ENCODE measurements at regions not wholly inside any gene's neighbourhood (a gene's known extent, or its start where the extent isn't known, plus 50 kb on each side); places are given as distances from the start of the nearest gene placed in this dataset.

- DNase-seq = no peak
Observed at GRCh38 chr11:28962502-28962901, 854.3 kb downstream of the METTL15 start.

GRCh38 chr11:28961726-28962125 is 853.5 kb downstream of the METTL15 start:
- DNase-seq = no peak

GRCh38 chr11:28956446-28956845 is 848.3 kb downstream of the METTL15 start:
- DNase-seq = no peak

- no peak for DNase-seq
Observed at GRCh38 chr11:28951191-28951590, 843.0 kb downstream of the METTL15 start.

GRCh38 chr11:28939381-28939780 is 831.2 kb downstream of the METTL15 start:
- DNase-seq = no peak

- no peak for DNase-seq
Observed at GRCh38 chr11:28938091-28938490, 829.9 kb downstream of the METTL15 start.

- no peak for DNase-seq
Observed at GRCh38 chr11:28932940-28933339, 824.8 kb downstream of the METTL15 start.

GRCh38 chr11:28924004-28924403 is 815.8 kb downstream of the METTL15 start:
- no peak for DNase-seq

GRCh38 chr11:28922386-28922981 is 814.3 kb downstream of the METTL15 start:
- no peak for DNase-seq

GRCh38 chr11:28919194-28919593 is 811.0 kb downstream of the METTL15 start:
- DNase-seq = no peak

- no peak for DNase-seq
Observed at GRCh38 chr11:28913883-28914282, 805.7 kb downstream of the METTL15 start.

- DNase-seq = no peak
Observed at GRCh38 chr11:28911829-28912228, 803.6 kb downstream of the METTL15 start.

- no peak for DNase-seq
Observed at GRCh38 chr11:28910926-28911325, 802.7 kb downstream of the METTL15 start.

GRCh38 chr11:28903716-28904115 is 795.5 kb downstream of the METTL15 start:
- no peak for DNase-seq

- no peak for DNase-seq
Observed at GRCh38 chr11:28900427-28900826, 792.2 kb downstream of the METTL15 start.

- DNase-seq = no peak
Observed at GRCh38 chr11:28899706-28900105, 791.5 kb downstream of the METTL15 start.

- DNase-seq = peak in 1 of 2 donors; percentile 11
Observed at GRCh38 chr11:28890601-28891040, 782.4 kb downstream of the METTL15 start.

- DNase-seq = no peak
Observed at GRCh38 chr11:28887681-28888080, 779.5 kb downstream of the METTL15 start.

GRCh38 chr11:28879869-28880268 is 771.7 kb downstream of the METTL15 start:
- no peak for DNase-seq

GRCh38 chr11:28878025-28878424 is 769.8 kb downstream of the METTL15 start:
- DNase-seq = no peak

- DNase-seq = no peak
Observed at GRCh38 chr11:28877340-28877739, 769.2 kb downstream of the METTL15 start.

GRCh38 chr11:28874706-28875105 is 766.5 kb downstream of the METTL15 start:
- DNase-seq = no peak

GRCh38 chr11:28871090-28871489 is 762.9 kb downstream of the METTL15 start:
- no peak for DNase-seq

GRCh38 chr11:28863422-28863821 is 755.2 kb downstream of the METTL15 start:
- DNase-seq = no peak

GRCh38 chr11:28860893-28861292 is 752.7 kb downstream of the METTL15 start:
- no peak for DNase-seq

All from CD4-positive, alpha-beta T cell treated with Interleukin-4 for 1 hour (primary cell).